HEK293 (cell line): ENCODE measurements at regions not wholly inside any gene's neighbourhood (a gene's known extent, or its start where the extent isn't known, plus 50 kb on each side); places are given as distances from the start of the nearest gene placed in this dataset.

Source experiments
- CTCF ChIA-PET: fragments of 350-600 bp; formaldehyde crosslinking; extraction: SDS; loops from one replicate; lab custom pipeline; 2021; ENCODE audit warnings: antibody characterized with exemption; lab: Yijun Ruan, JAX
- POLR2A ChIA-PET: fragments of 300-600 bp; formaldehyde crosslinking; extraction: SDS; loops from one replicate; lab custom pipeline; 2020; ENCODE audit warnings: antibody characterized with exemption, inconsistent platforms; lab: Yijun Ruan, JAX
- H3K27ac ChIP-seq: fragments of 200-500 bp; sonication (Bioruptor generic); 2 replicates; pipeline ENCODE4 v1.5.1; 2014; ENCODE audit warnings: low read depth, low read length, control low read depth, inconsistent platforms; ENCODE audit errors: extremely low read depth
- H3K36me3 ChIP-seq, 2 experiments: fragments of 200-500 bp in 1 of 2; sonication (Bioruptor generic) in 1 of 2; 1 replicate in 1 of 2; 2 replicates in 1 of 2; pipeline ENCODE4 v1.5.1; 2014 to 2017; ENCODE audit warnings: inconsistent platforms in 2 of 2, low read length in 2 of 2; ENCODE audit not compliant: control insufficient read depth in 2 of 2, insufficient read depth in 1 of 2
- H3K4me1 ChIP-seq: fragments of 200-500 bp; sonication (Bioruptor generic); 2 replicates; pipeline ENCODE4 v1.5.1; 2014; ENCODE audit warnings: mild to moderate bottlenecking, low read length, inconsistent platforms; ENCODE audit not compliant: control insufficient read depth, insufficient read depth
- H3K4me3 ChIP-seq: 2 replicates; pipeline ENCODE4 v1.5.1; 2011; ENCODE audit warnings: low read depth, mild to moderate bottlenecking, control low read depth, low read length, moderate library complexity
- H3K9me3 ChIP-seq: fragments of 200-500 bp; sonication (Bioruptor generic); 2 replicates; pipeline ENCODE4 v1.5.1; 2014; ENCODE audit warnings: low read depth, low read length, inconsistent platforms; ENCODE audit not compliant: control insufficient read depth, insufficient read depth
- GLI2 ChIP-seq: fragments of 450-650 bp; formaldehyde crosslinking; IDR thresholded peaks from 2 replicates; pipeline ENCODE4; 2017; ENCODE audit warnings: missing biosample characterization, missing genetic modification characterization, low read depth, borderline replicate concordance
- KLF16 ChIP-seq: fragments of 450-650 bp; formaldehyde crosslinking; IDR thresholded peaks from 2 replicates; pipeline ENCODE4 v1.5.1; 2017; ENCODE audit warnings: missing biosample characterization, missing genetic modification characterization
- ZNF10 ChIP-seq: fragments of 450-650 bp; formaldehyde crosslinking; IDR thresholded peaks from 2 replicates; pipeline ENCODE4 v1.5.1; 2017; ENCODE audit warnings: missing biosample characterization, missing genetic modification characterization
- ZNF121 ChIP-seq: fragments of 450-650 bp; formaldehyde crosslinking; IDR thresholded peaks from 2 replicates; pipeline ENCODE4 v1.5.1; 2016; ENCODE audit warnings: missing biosample characterization, missing genetic modification characterization
- ZNF174 ChIP-seq: fragments of 450-650 bp; formaldehyde crosslinking; IDR thresholded peaks from 2 replicates; pipeline ENCODE4 v1.5.0; 2017; ENCODE audit warnings: missing biosample characterization, mild to moderate bottlenecking, missing genetic modification characterization
- ZNF214 ChIP-seq: fragments of 450-650 bp; formaldehyde crosslinking; IDR thresholded peaks from 2 replicates; pipeline ENCODE4 v1.5.1; 2017; ENCODE audit warnings: missing biosample characterization, mild to moderate bottlenecking, missing genetic modification characterization, borderline replicate concordance
- ZNF514 ChIP-seq: fragments of 450-650 bp; formaldehyde crosslinking; IDR thresholded peaks from 2 replicates; pipeline ENCODE4 v1.5.1; 2016; ENCODE audit warnings: missing biosample characterization, missing genetic modification characterization
- ZNF549 ChIP-seq: fragments of 450-650 bp; IDR thresholded peaks from 2 replicates; pipeline ENCODE4 v1.5.1; 2018; ENCODE audit warnings: missing biosample characterization, missing genetic modification characterization, mild to moderate bottlenecking, inconsistent platforms, moderate library complexity
- ZNF654 ChIP-seq: fragments of 450-650 bp; formaldehyde crosslinking; IDR thresholded peaks from 2 replicates; pipeline ENCODE4 v1.5.1; 2016; ENCODE audit warnings: low read depth, missing biosample characterization, missing genetic modification characterization
- ZNF660 ChIP-seq: fragments of 450-650 bp; IDR thresholded peaks from 2 replicates; pipeline ENCODE4 v1.5.1; 2018; ENCODE audit warnings: missing biosample characterization, mild to moderate bottlenecking, missing genetic modification characterization
- TF ChIP-seq, protein P1 (sequence below): fragments of 450-650 bp; formaldehyde crosslinking; IDR thresholded peaks from 2 replicates; pipeline ENCODE4 v1.5.0; 2017; ENCODE audit warnings: missing biosample characterization, missing genetic modification characterization, borderline replicate concordance
- TF ChIP-seq, protein P2 (sequence below): fragments of 450-650 bp; formaldehyde crosslinking; IDR thresholded peaks from 2 replicates; pipeline ENCODE4 v1.5.1; 2016; ENCODE audit warnings: missing biosample characterization, missing genetic modification characterization
- TF ChIP-seq, protein P3 (sequence below): fragments of 450-650 bp; formaldehyde crosslinking; IDR thresholded peaks from 2 replicates; pipeline ENCODE4 v1.5.1; 2016; ENCODE audit warnings: missing biosample characterization, missing genetic modification characterization
- TF ChIP-seq, protein P4 (sequence below): fragments of 450-650 bp; formaldehyde crosslinking; optimal IDR thresholded peaks from 2 replicates; pipeline ENCODE3; 2016; ENCODE audit warnings: missing biosample characterization, mild to moderate bottlenecking, missing genetic modification characterization
- TF ChIP-seq, protein P5 (sequence below): fragments of 450-650 bp; formaldehyde crosslinking; IDR thresholded peaks from 2 replicates; pipeline ENCODE4 v1.5.1; 2016; ENCODE audit warnings: missing biosample characterization, missing genetic modification characterization
- TF ChIP-seq, protein P6 (sequence below): fragments of 450-650 bp; formaldehyde crosslinking; IDR thresholded peaks from 2 replicates; pipeline ENCODE4 v1.5.1; 2016; ENCODE audit warnings: missing biosample characterization, missing genetic modification characterization

DNA sequence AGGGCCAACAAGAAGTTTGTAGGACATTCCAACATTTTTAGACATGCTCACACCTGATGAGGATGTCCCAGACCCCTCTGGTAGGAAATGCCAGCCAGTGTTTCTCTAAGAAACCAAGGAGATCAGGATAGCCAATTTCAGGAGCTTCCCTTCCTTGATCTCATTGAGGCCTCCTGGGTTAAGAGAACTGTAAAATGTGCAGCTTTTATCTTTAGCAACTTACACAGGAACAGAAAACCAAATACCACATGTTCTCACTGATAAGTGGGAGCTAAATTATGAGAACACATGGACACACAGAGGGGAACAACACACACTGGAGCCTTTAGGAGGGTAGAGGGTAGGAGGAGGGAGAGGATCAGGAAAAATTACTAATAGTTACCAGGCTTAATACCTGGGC is 99.6 kb upstream of the MAP2 start:
- Histone ChIP-seq H3K4me1 (no peaks in the 10 kb centered on the region), H3K36me3 (no peaks in the 10 kb centered on the region), H3K27ac (no peak overlapping the region), H3K4me3 (no peak overlapping the region), H3K9me3 (no peaks in the 10 kb centered on the region)
- POLR2A ChIA-PET, result no interaction called here
- TF ChIP-seq, protein P1, sequence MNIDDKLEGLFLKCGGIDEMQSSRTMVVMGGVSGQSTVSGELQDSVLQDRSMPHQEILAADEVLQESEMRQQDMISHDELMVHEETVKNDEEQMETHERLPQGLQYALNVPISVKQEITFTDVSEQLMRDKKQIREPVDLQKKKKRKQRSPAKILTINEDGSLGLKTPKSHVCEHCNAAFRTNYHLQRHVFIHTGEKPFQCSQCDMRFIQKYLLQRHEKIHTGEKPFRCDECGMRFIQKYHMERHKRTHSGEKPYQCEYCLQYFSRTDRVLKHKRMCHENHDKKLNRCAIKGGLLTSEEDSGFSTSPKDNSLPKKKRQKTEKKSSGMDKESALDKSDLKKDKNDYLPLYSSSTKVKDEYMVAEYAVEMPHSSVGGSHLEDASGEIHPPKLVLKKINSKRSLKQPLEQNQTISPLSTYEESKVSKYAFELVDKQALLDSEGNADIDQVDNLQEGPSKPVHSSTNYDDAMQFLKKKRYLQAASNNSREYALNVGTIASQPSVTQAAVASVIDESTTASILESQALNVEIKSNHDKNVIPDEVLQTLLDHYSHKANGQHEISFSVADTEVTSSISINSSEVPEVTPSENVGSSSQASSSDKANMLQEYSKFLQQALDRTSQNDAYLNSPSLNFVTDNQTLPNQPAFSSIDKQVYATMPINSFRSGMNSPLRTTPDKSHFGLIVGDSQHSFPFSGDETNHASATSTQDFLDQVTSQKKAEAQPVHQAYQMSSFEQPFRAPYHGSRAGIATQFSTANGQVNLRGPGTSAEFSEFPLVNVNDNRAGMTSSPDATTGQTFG, result no peak
- no peak for TF ChIP-seq ZNF514 (tag by site-specific recombination)
- no peak for TF ChIP-seq GLI2 (tag by site-specific recombination)
- TF ChIP-seq, protein P2, sequence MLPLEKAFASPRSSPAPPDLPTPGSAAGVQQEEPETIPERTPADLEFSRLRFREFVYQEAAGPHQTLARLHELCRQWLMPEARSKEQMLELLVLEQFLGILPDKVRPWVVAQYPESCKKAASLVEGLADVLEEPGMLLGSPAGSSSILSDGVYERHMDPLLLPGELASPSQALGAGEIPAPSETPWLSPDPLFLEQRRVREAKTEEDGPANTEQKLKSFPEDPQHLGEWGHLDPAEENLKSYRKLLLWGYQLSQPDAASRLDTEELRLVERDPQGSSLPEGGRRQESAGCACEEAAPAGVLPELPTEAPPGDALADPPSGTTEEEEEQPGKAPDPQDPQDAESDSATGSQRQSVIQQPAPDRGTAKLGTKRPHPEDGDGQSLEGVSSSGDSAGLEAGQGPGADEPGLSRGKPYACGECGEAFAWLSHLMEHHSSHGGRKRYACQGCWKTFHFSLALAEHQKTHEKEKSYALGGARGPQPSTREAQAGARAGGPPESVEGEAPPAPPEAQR (tag by site-specific recombination), result no peak
- TF ChIP-seq, protein P3, sequence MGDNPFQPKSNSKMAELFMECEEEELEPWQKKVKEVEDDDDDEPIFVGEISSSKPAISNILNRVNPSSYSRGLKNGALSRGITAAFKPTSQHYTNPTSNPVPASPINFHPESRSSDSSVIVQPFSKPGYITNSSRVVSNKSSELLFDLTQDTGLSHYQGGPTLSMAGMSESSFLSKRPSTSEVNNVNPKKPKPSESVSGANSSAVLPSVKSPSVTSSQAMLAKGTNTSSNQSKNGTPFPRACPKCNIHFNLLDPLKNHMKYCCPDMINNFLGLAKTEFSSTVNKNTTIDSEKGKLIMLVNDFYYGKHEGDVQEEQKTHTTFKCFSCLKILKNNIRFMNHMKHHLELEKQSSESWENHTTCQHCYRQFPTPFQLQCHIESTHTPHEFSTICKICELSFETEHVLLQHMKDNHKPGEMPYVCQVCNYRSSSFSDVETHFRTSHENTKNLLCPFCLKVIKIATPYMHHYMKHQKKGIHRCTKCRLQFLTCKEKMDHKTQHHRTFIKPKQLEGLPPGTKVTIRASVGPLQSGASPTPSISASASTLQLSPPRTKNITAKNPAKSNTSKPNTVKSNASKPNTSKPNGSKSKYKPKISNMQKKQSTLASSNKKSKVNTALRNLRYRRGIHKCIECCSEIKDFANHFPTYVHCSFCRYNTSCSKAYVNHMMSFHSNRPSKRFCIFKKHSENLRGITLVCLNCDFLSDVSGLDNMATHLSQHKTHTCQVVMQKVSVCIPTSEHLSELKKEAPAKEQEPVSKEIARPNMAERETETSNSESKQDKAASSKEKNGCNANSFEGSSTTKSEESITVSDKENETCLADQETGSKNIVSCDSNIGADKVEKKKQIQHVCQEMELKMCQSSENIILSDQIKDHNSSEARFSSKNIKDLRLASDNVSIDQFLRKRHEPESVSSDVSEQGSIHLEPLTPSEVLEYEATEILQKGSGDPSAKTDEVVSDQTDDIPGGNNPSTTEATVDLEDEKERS (tag by site-specific recombination), result no peak
- TF ChIP-seq ZNF121 (tag by site-specific recombination), result no peak
- TF ChIP-seq, protein P4, sequence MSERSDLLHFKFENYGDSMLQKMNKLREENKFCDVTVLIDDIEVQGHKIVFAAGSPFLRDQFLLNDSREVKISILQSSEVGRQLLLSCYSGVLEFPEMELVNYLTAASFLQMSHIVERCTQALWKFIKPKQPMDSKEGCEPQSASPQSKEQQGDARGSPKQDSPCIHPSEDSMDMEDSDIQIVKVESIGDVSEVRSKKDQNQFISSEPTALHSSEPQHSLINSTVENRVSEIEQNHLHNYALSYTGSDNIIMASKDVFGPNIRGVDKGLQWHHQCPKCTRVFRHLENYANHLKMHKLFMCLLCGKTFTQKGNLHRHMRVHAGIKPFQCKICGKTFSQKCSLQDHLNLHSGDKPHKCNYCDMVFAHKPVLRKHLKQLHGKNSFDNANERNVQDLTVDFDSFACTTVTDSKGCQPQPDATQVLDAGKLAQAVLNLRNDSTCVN (tag by site-specific recombination), result no peak
- CTCF ChIA-PET, result interaction anchor here (1.0 to 3.9 kb wide), 4 partner anchors 10 to 929 kb away, joined by 3 to 18 read pairs (median 4); no protein-coding TSS in a partner anchor

DNA sequence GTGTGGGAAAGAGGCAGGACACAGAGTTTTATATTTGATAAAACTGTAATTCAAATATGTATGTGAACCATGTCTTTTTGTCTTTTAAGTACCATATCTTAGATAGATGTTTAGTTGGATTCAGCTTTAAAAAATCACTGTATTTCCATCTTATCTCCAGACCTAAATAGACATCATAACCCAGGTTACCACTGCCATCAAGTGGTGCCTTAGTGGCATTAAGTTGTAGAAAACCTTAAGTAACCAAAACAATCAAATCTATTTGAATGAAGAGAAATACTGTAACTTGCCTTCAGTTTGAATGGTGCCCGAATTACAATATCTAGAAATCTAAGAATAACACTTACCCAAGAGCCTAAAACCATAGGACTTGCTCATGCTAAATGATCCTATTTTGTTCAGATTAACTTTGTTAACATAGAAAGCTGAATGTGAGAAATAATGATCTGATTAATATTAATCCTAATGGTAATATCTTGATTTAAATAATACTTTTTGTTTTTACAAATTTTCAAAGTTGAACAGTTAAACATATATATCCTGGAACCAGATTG is 92.5 kb upstream of the MAP2 start:
- Histone ChIP-seq H3K36me3 (no peaks in the 10 kb centered on the region), H3K27ac (no peak overlapping the region), H3K4me3 (no peak overlapping the region), H3K4me1 (no peaks in the 10 kb centered on the region), H3K9me3 (no peaks in the 10 kb centered on the region)
- TF ChIP-seq ZNF174 (tag by site-specific recombination), result no peak
- TF ChIP-seq ZNF654, result peak; percentile 41
- ChIA-PET CTCF (interaction anchor here (0.6 to 1.9 kb wide), 17 partner anchors 86 to 1230 kb away, joined by 3 to 12 read pairs (median 4); partner anchors contain the start of gene MAP2), POLR2A (no interaction called here)

DNA sequence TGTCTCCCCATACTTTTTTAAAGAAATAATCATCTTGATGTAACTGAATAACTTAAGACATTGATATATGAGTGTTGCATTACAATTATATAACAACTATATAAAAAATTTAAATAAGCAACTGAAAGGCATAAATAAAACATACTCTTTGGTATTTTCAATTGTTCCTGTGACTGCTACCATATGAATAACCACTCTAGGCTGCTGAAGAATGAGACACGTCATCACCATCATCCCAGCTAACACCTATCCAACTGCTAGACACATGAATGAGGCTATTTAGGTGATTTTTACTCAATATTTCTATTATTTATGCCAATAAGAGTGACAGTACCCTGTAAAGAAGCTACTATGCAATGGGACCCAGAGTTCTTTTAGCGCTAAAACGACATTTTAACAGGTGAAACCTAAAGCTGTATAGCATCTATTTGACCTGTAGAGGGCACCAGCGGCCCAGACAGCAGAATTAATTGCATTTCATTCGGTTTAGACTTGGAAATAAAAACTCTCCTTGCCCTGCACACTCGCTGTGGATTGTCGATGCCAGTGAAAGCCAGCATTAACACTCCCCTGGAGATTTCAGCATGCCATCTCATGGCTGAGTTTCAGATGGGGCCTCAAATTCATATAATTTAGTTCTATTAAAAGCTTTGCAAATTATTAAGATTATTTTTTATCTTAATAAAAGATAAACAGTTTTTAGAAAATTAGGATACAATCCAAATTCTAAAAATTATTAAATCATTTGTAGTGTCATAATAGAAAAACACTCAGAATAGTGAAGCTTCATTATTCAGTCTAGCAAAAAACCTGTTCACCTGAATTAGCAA is 89.4 kb upstream of the MAP2 start:
- CTCF ChIA-PET, result interaction anchor here (0.5 to 7.0 kb wide), 74 partner anchors 9 to 1358 kb away, joined by 3 to 97 read pairs (median 4); partner anchors contain the start of genes MAP2 and UNC80
- Histone ChIP-seq H3K27ac (no peak overlapping the region), H3K36me3 (no peaks in the 10 kb centered on the region), H3K4me3 (no peak overlapping the region), H3K4me1 (no peaks in the 10 kb centered on the region), H3K9me3 (no peaks in the 10 kb centered on the region)
- POLR2A ChIA-PET, result interaction anchor here (2.1 kb wide), 1 partner anchor 89 kb away, joined by 6 read pairs; the partner anchor contains the start of gene MAP2
- TF ChIP-seq, protein P5, sequence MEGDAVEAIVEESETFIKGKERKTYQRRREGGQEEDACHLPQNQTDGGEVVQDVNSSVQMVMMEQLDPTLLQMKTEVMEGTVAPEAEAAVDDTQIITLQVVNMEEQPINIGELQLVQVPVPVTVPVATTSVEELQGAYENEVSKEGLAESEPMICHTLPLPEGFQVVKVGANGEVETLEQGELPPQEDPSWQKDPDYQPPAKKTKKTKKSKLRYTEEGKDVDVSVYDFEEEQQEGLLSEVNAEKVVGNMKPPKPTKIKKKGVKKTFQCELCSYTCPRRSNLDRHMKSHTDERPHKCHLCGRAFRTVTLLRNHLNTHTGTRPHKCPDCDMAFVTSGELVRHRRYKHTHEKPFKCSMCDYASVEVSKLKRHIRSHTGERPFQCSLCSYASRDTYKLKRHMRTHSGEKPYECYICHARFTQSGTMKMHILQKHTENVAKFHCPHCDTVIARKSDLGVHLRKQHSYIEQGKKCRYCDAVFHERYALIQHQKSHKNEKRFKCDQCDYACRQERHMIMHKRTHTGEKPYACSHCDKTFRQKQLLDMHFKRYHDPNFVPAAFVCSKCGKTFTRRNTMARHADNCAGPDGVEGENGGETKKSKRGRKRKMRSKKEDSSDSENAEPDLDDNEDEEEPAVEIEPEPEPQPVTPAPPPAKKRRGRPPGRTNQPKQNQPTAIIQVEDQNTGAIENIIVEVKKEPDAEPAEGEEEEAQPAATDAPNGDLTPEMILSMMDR (tag by site-specific recombination), result peak; percentile 55
- TF ChIP-seq KLF16 (tag by site-specific recombination) (no peak), ZNF10 (tag by site-specific recombination) (no peak), ZNF654 (peak; percentile 84), ZNF660 (tag by site-specific recombination) (0 out of 2 replicates have a peak, but pooled peaks have one; percentile 35), ZNF214 (tag by site-specific recombination) (no peak), ZNF549 (tag by site-specific recombination) (no peak)
- TF ChIP-seq, protein P6, sequence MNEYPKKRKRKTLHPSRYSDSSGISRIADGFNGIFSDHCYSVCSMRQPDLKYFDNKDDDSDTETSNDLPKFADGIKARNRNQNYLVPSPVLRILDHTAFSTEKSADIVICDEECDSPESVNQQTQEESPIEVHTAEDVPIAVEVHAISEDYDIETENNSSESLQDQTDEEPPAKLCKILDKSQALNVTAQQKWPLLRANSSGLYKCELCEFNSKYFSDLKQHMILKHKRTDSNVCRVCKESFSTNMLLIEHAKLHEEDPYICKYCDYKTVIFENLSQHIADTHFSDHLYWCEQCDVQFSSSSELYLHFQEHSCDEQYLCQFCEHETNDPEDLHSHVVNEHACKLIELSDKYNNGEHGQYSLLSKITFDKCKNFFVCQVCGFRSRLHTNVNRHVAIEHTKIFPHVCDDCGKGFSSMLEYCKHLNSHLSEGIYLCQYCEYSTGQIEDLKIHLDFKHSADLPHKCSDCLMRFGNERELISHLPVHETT, result no peak
